Prostate gland (tissue), 2 donors: ENCODE measurements at regions not wholly inside any gene's neighbourhood (a gene's known extent, or its start where the extent isn't known, plus 50 kb on each side); places are given as distances from the start of the nearest gene placed in this dataset.

Source experiments
- DNase-seq: peaks from one replicate; pipeline ENCODE4 v3.0.0-alpha.2; 2019; ENCODE audit warnings: low spot score
- H3K27ac ChIP-seq, 2 donors: fragments of 200-600 bp; sonication (generic); 2 replicates each; pipeline ENCODE4 v1.5.1; 2017 to 2019
- H3K27me3 ChIP-seq: fragments of 200-600 bp; sonication (generic); replicated peaks from 2 replicates; pipeline ENCODE4 v1.5.1; 2019; ENCODE audit not compliant: insufficient read depth
- H3K36me3 ChIP-seq, 2 donors: fragments of 200-600 bp; sonication (generic); 1 replicate in 1 of 2; 2 replicates in 1 of 2; pipeline versions ENCODE4 v1.5.1 to v1.8.1; 2017 to 2019
- H3K4me1 ChIP-seq: fragments of 200-600 bp; sonication (generic); replicated peaks from 2 replicates; pipeline ENCODE4 v1.5.1; 2019
- H3K4me3 ChIP-seq, 2 donors: fragments of 200-600 bp; sonication (generic); 2 replicates each; pipeline ENCODE4 v1.5.1; 2017 to 2019
- H3K9me3 ChIP-seq: fragments of 200-600 bp; sonication (generic); 2 replicates; pipeline ENCODE4 v1.5.1; 2017
- POLR2A ChIP-seq: fragments of 450-650 bp; IDR thresholded peaks from one replicate; pipeline ENCODE4 v1.6.1; 2016; ENCODE audit warnings: antibody characterized with exemption, mild to moderate bottlenecking
- POLR2AphosphoS5 ChIP-seq: sonication (generic); formaldehyde crosslinking; IDR thresholded peaks from one replicate; pipeline ENCODE4 v1.6.1; 2017; ENCODE audit warnings: antibody characterized with exemption
- WGBS: methylation state at CpG from one replicate; pipeline ENCODE4 v1.1.5; 2018; 5-methylcytosine and 5-hydroxymethylcytosine counted together
- intact Hi-C: fragments of 100-400 bp; cut with DNase I; formaldehyde crosslinking; loops from one replicate; pipeline ENCODE4 v1.14.2; 2022
- TF ChIP-seq, protein P1 (sequence below), 4 experiments: fragments of 200-600 bp in 2 of 4; fragments of 450-650 bp in 2 of 4; sonication (generic) in 2 of 4; IDR thresholded peaks; 1 replicate in 3 of 4; 2 replicates in 1 of 4; pipeline ENCODE4 v1.5.1; 2016 to 2019; ENCODE audit warnings: antibody characterized with exemption in 4 of 4, mild to moderate bottlenecking in 2 of 4, moderate library complexity in 2 of 4

GRCh38 chr1:22344851-22345560 is 106.6 kb upstream of the ZBTB40 start:
- no peak for DNase-seq
- no peak overlapping the region for H3K4me3 ChIP-seq
- TF ChIP-seq, protein P1, sequence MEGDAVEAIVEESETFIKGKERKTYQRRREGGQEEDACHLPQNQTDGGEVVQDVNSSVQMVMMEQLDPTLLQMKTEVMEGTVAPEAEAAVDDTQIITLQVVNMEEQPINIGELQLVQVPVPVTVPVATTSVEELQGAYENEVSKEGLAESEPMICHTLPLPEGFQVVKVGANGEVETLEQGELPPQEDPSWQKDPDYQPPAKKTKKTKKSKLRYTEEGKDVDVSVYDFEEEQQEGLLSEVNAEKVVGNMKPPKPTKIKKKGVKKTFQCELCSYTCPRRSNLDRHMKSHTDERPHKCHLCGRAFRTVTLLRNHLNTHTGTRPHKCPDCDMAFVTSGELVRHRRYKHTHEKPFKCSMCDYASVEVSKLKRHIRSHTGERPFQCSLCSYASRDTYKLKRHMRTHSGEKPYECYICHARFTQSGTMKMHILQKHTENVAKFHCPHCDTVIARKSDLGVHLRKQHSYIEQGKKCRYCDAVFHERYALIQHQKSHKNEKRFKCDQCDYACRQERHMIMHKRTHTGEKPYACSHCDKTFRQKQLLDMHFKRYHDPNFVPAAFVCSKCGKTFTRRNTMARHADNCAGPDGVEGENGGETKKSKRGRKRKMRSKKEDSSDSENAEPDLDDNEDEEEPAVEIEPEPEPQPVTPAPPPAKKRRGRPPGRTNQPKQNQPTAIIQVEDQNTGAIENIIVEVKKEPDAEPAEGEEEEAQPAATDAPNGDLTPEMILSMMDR (IDR thresholded peaks at IDR 0.05), result no peak
- TF ChIP-seq POLR2A (no peak), POLR2AphosphoS5 (no peak)
- intact Hi-C loops, result no loop called here
- no peaks in the 10 kb centered on the region for H3K36me3 ChIP-seq
- H3K27me3 ChIP-seq, result no peaks in the 10 kb centered on the region
- no peak overlapping the region for H3K27ac ChIP-seq
- no peaks in the 10 kb centered on the region for H3K9me3 ChIP-seq
- 93% methylated on average over 17 of the region's 17 CpGs for WGBS
- no peaks in the 10 kb centered on the region for H3K4me1 ChIP-seq

DNA sequence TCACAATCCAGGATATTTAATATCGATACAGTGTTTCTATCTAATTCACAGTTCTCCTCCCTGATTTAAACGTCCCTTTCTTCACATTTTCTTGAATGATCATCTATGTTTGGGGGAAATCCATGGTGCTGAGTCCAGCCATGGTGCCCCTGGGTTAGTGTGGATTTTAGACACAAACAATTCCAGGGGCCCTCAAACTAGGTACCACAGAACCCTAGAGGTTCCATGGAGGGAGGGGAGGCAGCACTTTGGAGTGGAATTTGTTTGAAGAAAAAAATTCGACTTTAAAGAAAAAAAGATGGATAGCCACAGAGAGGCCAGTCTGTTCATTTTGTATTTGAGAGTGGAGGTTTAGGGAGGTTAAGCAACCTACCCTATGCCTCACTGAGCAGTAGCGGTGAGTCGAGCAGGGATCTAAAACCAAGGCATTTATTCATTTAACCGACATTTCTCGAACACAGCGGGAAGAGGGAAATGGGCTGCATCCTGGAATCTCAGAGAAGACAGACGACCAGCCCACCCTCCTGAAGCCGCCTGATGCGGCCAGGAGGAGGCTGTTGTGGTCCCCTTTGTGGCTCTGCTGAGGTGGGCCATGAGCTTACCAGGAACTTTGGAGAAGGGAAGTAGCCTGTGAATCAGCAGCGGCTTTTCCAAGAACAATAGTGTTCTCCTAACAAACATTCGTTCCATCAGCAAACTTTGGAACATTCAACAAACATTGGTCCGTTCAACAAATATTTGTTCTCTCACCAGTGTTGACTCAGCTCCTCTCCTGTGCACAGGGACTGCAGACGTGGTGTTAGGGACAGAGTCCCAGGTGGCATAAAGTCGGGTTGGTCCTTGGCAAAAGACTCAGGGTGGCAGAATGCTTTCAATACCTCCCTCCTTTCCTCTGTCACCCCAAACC is 103.5 kb upstream of the ZBTB40 start:
- Histone ChIP-seq H3K27ac (peak overlapping the region; percentile 77 to 81), H3K4me1 (peaks cover 10% of the 10 kb centered on the region), H3K36me3 (no peaks in the 10 kb centered on the region), H3K9me3 (no peaks in the 10 kb centered on the region), H3K27me3 (no peaks in the 10 kb centered on the region), H3K4me3 (no peak overlapping the region)
- peak; percentile 66 for DNase-seq
- intact Hi-C loops, result no loop called here
- TF ChIP-seq POLR2AphosphoS5, result peak; percentile 89
- TF ChIP-seq, protein P1 (IDR thresholded peaks at IDR 0.05), result no peak
- WGBS, result 70% methylated on average over 16 of the region's 16 CpGs

- TF ChIP-seq, protein P1 (IDR thresholded peaks at IDR 0.05), result no peak
- no peak for TF ChIP-seq POLR2AphosphoS5
- TF ChIP-seq POLR2A, result no peak
- WGBS, result 34% methylated on average over 14 of the region's 14 CpGs
Measured at GRCh38 chr1:22349362-22350043, 102.1 kb upstream of the ZBTB40 start.

DNA sequence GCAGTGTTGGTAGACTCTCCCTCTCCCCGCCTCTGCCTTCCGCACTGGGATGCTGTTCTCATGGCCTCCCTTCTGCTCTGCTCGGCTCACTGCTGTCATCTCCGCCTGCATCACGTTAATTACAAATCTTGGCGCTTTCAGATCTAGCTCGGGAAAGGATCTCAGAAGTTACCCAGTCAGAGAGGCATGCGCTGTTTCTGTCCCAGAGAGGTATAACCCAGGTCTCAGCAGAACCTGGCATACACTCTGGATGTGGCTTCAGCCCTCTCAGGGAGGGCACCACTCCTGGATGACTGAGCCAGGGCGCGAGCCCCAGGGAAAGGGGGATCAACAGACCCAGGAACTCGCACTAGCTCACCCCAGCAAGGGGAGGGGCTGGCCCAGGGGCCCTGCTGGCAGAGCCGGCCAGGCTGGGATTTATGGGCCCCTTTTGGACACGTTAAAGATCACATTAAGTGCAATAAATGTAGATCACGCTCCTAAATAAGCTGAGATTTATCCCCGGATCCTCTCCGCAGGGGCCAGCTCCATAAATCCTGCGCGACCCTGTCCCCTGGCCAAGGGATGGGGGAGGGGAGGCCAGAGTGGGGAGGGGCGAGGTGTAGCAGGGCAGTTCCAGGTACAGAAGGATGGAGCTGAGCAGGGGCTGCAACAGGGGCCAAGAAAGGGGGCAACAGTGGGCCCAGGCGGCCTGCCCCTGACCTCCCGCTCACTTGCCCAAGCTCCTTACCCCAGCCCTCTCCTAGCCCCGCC is 101.3 kb upstream of the ZBTB40 start:
- H3K9me3 ChIP-seq, result no peaks in the 10 kb centered on the region
- intact Hi-C loops, result no loop called here
- TF ChIP-seq POLR2AphosphoS5, result no peak
- no peak for TF ChIP-seq POLR2A
- TF ChIP-seq, protein P1 (IDR thresholded peaks at IDR 0.05), result no peak
- peaks cover 10% of the 10 kb centered on the region for H3K4me1 ChIP-seq
- WGBS, result 9% methylated on average over 20 of the region's 22 CpGs
- no peaks in the 10 kb centered on the region for H3K27me3 ChIP-seq
- no peaks in the 10 kb centered on the region for H3K36me3 ChIP-seq
- no peak overlapping the region for H3K4me3 ChIP-seq
- DNase-seq, result no peak
- H3K27ac ChIP-seq, result peak overlapping the region; percentile 56 to 64

More at GRCh38 chr1:22349362-22350043, 102.1 kb upstream of the ZBTB40 start:
- peaks cover 10% of the 10 kb centered on the region for H3K4me1 ChIP-seq
- DNase-seq, result no peak
- intact Hi-C loops, result no loop called here
- H3K27me3 ChIP-seq, result no peaks in the 10 kb centered on the region
- peak overlapping the region; percentile 18 to 56 for H3K27ac ChIP-seq
- H3K9me3 ChIP-seq, result no peaks in the 10 kb centered on the region
- no peak overlapping the region for H3K4me3 ChIP-seq
- H3K36me3 ChIP-seq, result no peaks in the 10 kb centered on the region
